GM12875 (cell line): ENCODE measurements at regions not wholly inside any gene's neighbourhood (a gene's known extent, or its start where the extent isn't known, plus 50 kb on each side); places are given as distances from the start of the nearest gene placed in this dataset.

ENCODE experiments used
- H3K4me3 ChIP-seq: one replicate; pipeline ENCODE4 v1.5.1; 2011; ENCODE audit warnings: low read depth, low read length, control low read depth
- TF ChIP-seq, protein P1 (sequence below): IDR thresholded peaks from 2 replicates; pipeline ENCODE4 v1.5.1; 2011; ENCODE audit warnings: low read depth, mild to moderate bottlenecking, control low read depth, inconsistent platforms, low read length, moderate library complexity, borderline replicate concordance; ENCODE audit not compliant: insufficient read depth

GRCh38 chr13:83311886-83312577, 570.2 kb downstream of the SLITRK1 start:
- TF ChIP-seq, protein P1, sequence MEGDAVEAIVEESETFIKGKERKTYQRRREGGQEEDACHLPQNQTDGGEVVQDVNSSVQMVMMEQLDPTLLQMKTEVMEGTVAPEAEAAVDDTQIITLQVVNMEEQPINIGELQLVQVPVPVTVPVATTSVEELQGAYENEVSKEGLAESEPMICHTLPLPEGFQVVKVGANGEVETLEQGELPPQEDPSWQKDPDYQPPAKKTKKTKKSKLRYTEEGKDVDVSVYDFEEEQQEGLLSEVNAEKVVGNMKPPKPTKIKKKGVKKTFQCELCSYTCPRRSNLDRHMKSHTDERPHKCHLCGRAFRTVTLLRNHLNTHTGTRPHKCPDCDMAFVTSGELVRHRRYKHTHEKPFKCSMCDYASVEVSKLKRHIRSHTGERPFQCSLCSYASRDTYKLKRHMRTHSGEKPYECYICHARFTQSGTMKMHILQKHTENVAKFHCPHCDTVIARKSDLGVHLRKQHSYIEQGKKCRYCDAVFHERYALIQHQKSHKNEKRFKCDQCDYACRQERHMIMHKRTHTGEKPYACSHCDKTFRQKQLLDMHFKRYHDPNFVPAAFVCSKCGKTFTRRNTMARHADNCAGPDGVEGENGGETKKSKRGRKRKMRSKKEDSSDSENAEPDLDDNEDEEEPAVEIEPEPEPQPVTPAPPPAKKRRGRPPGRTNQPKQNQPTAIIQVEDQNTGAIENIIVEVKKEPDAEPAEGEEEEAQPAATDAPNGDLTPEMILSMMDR, result no peak
- no peak overlapping the region for H3K4me3 ChIP-seq

- TF ChIP-seq, protein P1, result no peak
Measured at GRCh38 chr13:83298617-83299016, 583.7 kb downstream of the SLITRK1 start.

GRCh38 chr13:83297586-83298290, 584.5 kb downstream of the SLITRK1 start:
- H3K4me3 ChIP-seq, result no peak overlapping the region
- TF ChIP-seq, protein P1, result no peak

More at GRCh38 chr13:83298617-83299016, 583.7 kb downstream of the SLITRK1 start:
- no peak overlapping the region for H3K4me3 ChIP-seq

GRCh38 chr13:83295686-83296085, 586.6 kb downstream of the SLITRK1 start:
- no peak overlapping the region for H3K4me3 ChIP-seq
- TF ChIP-seq, protein P1, result no peak

DNA sequence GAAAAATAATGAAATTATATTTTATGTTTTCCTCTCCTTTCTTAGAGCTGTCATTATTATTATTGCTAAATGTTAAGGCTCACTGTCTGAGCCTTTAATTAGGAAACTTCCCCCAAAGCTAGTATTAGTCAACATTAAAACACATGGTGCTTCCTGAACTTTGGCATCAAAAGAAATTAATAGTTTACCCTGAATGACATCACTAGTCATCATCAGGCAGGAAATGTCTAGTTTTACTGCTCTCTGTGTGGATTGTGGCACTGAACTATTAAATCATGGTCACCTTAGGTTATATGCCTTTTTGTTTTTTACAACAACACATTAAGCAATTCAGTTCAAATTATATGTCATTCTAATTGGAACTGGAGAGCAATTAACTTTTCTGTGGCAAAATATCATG, 595.5 kb downstream of the SLITRK1 start:
- TF ChIP-seq, protein P1, result no peak
- no peak overlapping the region for H3K4me3 ChIP-seq

DNA sequence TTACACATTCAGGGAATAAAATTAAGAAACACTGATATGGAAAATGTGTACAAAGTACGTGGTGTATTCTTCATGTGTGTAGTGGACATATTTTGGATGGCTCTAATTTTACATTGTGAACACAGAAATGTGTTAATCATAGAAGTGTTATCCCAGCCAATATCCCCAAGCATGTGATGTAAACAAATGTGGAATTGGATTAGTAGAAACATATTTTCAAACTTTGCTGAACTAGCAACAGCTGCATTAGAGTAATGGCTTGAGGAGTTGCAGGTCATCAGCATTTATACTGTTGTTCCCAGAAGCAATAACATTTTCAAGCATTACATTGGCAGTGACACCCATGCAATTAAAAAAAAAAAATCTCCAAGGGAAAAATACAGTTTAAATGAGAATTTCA, 600.6 kb downstream of the SLITRK1 start:
- no peak overlapping the region for H3K4me3 ChIP-seq
- TF ChIP-seq, protein P1, result no peak

- TF ChIP-seq, protein P1, result no peak
- H3K4me3 ChIP-seq, result no peak overlapping the region
Measured at GRCh38 chr13:83274679-83275078, 607.6 kb downstream of the SLITRK1 start.
